Testis (tissue), 2 donors: ENCODE measurements at regions not wholly inside any gene's neighbourhood (a gene's known extent, or its start where the extent isn't known, plus 50 kb on each side); places are given as distances from the start of the nearest gene placed in this dataset.

Source experiments
- POLR2A ChIP-seq: fragments of 450-650 bp; IDR thresholded peaks from one replicate; pipeline ENCODE4 v1.6.1; 2017; ENCODE audit warnings: antibody characterized with exemption, mild to moderate bottlenecking, moderate library complexity
- TF ChIP-seq, protein P1 (sequence below), 3 experiments: fragments of 450-650 bp in 2 of 3; fragments of 200-600 bp in 1 of 3; sonication (generic) in 1 of 3; IDR thresholded peaks; one replicate each; pipeline ENCODE4 v1.5.1; 2016 to 2019; ENCODE audit warnings: antibody characterized with exemption in 3 of 3, mild to moderate bottlenecking in 2 of 3, moderate library complexity in 1 of 3

- TF ChIP-seq, protein P1, sequence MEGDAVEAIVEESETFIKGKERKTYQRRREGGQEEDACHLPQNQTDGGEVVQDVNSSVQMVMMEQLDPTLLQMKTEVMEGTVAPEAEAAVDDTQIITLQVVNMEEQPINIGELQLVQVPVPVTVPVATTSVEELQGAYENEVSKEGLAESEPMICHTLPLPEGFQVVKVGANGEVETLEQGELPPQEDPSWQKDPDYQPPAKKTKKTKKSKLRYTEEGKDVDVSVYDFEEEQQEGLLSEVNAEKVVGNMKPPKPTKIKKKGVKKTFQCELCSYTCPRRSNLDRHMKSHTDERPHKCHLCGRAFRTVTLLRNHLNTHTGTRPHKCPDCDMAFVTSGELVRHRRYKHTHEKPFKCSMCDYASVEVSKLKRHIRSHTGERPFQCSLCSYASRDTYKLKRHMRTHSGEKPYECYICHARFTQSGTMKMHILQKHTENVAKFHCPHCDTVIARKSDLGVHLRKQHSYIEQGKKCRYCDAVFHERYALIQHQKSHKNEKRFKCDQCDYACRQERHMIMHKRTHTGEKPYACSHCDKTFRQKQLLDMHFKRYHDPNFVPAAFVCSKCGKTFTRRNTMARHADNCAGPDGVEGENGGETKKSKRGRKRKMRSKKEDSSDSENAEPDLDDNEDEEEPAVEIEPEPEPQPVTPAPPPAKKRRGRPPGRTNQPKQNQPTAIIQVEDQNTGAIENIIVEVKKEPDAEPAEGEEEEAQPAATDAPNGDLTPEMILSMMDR (IDR thresholded peaks at IDR 0.05), result no peak
- no peak for TF ChIP-seq POLR2A
Measured at GRCh38 chr1:219114014-219114413, 59.7 kb upstream of the LYPLAL1 start.
